NCI-H146 (cell line): ENCODE measurements at regions not wholly inside any gene's neighbourhood (a gene's known extent, or its start where the extent isn't known, plus 50 kb on each side); places are given as distances from the start of the nearest gene placed in this dataset.
A peak's percentile ranks its signal among the peaks of the same experiment; 100 is the strongest.
"Not testable (repeated sequence)": the region's sequence is repeated elsewhere in the genome, so short reads cannot be mapped to it uniquely, and the experiment has no call there.

Source experiments
- DNase-seq: peaks from one replicate; lab custom pipeline; 2025; lab: John Stamatoyannopoulos, UW

DNA sequence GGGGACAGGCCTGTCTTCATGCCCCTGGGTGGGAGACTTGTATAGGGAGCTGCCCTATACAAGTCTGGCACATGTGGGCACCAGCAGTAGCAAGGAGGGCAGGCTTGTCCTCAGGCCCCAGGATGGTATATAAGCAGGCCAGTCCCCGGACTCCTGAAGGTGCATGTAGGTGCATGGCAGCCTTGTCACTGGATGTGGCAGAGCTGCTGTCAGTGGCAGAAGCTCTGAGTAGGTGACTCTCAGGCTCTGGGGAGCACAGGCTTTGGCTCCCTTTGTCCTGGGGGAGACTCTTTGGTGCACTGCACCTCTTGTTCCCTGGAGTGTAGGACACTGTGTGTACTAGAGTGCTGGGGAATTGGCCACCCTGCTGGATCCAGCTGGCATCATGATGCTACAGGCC is 376.7 kb upstream of the DIPK2B start:
- no peak for DNase-seq

DNA sequence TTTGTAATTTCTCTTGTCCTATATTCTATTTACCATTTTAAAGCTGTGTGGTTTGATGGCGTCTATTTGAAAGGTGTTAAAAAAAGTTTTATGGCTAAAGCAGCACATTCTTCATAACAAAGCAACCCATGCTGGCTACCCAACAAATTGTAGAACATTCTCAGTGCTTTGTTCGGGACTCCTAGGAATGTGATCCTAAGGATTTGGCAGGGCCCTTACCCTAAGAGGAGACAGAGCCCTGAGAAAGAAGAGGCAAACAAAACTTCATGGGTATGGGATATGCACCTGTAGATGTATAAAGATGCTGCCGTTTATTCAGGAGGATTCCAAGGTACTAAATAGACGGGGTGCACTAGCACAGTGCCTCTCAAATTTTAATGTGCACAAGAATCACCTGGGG is 370.8 kb upstream of the DIPK2B start:
- no peak for DNase-seq

DNA sequence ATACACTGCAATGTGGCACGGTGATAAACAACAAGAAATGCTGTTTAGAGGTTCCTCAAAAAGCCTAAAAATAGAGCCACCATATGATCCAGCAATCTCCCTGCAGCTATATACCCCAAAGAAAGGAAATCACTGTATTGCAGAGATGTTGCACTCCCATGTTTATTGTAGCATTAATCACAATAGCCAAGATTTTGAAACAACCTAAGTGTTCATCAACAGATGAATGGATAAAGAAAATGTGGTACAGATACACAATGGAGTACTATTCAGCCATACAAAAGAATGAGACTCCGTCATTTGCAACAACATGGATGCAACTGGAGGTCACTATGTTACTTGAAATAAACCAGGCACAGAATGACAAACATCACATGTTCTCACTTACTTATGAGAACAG is 365.8 kb upstream of the DIPK2B start:
- DNase-seq = no peak

DNA sequence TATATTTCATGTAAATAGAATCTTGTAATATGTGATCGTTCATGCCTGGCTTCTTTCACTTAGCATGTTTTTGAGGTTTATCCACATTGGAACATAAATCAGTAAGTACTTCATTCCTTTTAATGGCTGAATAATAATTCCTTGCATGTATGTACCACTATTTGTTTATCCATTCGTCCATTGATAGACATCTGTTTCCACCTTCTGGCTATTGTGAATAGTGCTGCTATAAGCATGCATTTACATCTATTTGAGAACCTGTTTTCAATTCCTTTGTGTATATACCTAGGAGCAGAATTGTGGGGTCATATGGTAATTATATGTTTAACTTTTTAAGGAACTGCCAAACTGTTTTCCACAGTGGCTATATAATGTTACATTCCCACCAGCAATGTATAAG is 356.7 kb upstream of the DIPK2B start:
- DNase-seq = no peak

DNA sequence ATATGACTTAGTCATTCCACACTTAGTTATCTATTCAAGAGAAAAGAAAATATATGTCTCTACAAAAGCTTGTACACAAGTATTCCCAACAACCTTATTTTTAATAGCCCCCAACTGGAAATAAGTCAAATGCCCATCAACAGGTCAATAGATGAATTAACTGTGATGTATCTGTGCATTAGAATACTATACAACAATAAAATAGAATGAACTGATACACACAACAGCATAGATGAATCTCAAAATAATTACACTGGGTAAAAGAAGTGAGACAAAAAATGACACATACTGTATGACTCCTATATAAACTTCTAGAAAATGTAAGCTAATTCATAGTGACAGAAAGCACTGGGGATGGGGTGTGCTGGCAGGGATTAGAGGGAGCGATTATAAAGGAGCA is 354.1 kb upstream of the DIPK2B start:
- no peak for DNase-seq

DNA sequence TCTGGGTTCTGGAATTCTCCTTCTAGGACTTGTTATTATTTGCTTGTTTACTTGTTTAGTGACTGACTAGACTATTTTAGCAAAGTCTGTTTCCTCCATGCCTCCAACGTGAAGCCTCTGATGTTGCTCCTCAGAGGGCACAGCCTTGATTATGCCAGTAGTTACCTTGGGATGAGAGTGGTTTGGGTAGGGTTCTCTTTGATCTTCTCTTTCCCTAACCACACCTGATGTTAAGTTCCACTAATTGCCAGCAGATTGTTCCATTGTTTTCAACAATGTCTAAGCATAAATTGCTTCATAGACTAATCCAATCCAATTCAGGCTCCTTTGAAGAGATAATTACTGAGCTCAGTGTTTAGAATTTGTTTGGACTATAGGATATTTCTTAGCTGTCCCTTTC is 352.7 kb upstream of the DIPK2B start:
- DNase-seq = no peak

DNA sequence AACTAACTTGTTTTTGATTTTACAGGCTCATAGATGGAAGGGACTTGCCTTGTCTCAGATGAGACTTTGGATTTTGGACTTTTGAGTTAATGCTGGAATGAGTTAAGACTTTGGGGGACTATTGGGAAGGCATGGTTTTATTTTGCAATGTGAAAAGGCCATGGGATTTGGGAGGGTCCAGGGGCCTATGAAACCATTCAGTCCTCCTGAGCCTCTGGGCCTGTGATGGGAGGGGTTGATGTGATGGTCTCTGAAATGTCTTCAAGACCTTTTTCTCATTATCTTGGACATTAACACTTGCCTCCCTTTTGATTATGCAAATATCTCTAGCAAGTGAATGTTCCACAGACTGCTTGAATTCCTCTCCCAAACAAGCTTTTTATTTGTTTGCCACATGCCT is 346.0 kb upstream of the DIPK2B start:
- not testable (repeated sequence) for DNase-seq

DNA sequence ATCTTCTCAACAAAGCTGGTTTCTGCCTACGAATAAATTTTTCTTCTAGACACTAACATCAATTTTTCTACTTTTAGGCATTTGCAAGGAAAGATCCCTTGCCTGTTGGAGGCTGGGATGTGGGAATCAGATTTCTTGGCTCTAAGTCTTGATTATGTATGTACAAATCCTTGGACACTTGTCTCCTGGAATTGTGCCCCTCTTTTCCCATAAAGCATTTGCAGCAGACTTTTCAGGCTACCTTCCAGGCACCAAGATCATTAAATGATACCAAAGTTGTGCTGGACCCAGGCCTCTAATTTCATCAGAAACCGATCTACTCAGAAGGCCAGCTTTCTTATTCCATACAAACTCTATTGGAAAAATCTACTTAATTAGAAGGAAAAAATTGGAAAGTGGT is 339.5 kb upstream of the DIPK2B start:
- no peak for DNase-seq

DNA sequence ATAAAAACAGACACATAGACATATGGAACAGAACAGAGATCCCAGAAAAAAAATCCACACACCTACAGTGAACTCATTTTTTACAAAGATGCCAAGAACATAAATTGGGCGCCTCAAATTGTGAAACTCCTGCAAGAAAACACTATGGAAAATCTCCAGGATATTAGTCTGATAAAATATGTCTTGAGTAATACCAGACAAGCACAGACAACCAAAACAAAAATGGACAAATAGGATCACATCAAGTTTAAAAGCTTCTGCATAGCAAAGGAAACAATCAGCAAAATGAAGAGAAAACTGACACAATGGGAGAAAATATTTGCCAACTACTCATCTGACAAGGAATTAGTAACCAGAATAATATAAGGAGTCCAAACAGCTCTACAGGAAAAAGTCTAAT is 337.3 kb upstream of the DIPK2B start:
- DNase-seq = no peak

DNA sequence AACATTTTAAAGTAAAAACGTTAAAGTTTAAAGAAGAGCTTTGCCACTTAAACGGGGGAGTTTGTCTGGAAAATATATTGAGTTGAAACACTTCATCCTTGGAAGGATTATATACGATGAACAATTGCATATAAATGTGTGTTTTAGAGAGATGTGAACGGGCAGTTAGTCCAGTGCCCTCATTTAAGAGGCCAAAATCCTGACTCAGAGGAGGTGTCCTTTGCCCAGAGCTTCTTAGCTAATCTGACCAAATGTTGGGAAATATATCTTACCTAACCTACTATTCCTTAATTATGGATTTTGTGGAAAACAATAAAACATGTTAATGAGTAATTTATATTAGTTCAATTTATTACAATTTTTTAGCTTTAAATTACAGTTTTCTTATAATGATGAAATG is 327.2 kb upstream of the DIPK2B start:
- DNase-seq = no peak

DNA sequence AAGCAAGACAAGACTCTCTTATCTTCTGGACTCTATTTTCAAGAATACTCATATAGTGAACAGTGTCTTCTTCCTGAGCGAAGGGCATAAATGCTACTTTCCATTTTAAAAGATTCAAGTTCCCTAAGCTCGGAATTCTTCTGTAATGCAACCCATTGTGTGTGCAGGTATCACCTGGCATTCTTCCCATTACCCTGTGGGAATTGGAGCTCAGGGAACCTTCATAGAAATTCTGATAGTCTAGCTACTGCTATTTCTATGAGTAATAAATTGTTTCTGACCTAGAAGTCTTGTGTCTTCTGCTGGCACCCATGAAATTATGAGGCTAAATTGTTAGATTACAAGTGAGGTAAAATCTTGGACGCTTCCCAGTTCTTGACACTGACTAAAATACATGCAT is 324.1 kb upstream of the DIPK2B start:
- DNase-seq = no peak

DNA sequence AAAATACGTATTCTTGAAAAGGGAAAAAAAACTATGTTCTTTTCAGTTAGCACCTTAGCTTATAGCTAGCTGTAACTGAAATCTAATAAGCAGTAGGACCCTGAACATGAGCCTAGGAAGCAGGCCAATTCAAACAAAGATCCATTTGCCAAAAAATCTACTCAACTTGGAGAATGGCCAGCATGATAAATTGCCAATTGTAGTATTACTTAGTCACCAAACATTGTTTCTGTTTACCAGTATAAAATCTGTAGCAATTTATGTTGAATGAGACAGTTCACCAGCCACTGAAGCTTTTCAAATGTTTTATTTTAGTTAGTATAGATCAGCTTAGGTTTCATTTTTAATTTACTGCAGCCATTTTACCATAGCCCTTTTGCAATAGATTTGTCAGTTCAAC is 323.6 kb upstream of the DIPK2B start:
- DNase-seq = no peak

DNA sequence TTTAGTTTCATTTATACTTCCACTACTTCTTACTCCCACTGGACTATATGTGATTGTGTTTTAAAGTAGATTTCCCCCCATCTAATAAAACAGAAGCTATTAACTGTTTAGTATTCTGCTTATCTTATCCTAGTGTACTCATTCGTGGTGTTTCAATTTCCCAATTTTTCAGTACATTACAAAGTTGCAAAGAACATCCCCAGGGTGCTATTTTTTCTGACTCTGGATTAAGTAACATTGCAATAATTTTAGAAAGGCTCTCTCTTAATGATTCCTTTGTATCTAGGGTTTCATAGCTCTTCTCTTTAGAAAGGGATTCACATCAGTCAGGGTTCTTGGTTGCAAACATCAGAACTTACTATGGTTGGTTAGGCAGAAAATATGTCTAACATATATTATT is 317.9 kb upstream of the DIPK2B start:
- no peak for DNase-seq

DNA sequence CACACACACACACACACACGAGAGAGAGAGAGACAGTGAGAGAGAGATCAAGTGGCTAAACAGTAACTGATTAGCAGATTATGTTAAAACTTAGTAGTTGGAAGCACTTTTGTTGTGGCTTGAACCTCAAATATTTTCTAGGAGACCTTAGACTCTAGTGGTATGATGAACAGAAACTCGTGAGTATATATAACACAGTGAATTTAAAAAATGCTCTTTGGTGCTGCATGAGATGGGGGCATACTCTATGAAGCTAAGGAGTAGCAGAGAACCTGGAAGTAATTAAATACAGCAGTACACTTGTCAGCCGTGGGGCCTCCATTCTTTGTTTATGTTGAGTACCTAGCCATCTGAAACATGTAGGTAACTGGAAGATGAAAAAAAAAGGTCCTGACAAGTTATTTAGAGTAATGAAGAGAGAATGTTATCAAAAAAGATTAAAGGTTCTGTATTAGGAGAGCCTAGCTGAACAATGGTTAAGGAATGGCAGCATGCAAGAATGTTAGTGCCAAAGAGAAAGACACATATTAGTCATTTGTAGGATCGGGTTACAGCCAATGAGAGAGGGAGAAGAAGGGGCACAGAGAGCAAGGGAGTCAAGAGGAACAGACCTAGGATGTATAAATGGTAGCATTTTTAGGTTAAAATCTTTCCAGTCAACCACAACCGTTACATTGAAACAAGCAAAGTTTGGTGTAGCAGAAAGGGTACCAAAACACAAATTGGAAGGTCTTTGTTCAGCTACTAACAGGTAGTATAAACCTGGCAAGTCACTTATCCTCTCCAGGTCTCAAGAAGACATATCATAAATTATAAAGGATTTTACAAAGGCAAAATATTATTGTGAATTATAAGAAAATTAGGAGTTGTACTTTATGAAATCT is 316.7 kb upstream of the DIPK2B start:
- DNase-seq = no peak

DNA sequence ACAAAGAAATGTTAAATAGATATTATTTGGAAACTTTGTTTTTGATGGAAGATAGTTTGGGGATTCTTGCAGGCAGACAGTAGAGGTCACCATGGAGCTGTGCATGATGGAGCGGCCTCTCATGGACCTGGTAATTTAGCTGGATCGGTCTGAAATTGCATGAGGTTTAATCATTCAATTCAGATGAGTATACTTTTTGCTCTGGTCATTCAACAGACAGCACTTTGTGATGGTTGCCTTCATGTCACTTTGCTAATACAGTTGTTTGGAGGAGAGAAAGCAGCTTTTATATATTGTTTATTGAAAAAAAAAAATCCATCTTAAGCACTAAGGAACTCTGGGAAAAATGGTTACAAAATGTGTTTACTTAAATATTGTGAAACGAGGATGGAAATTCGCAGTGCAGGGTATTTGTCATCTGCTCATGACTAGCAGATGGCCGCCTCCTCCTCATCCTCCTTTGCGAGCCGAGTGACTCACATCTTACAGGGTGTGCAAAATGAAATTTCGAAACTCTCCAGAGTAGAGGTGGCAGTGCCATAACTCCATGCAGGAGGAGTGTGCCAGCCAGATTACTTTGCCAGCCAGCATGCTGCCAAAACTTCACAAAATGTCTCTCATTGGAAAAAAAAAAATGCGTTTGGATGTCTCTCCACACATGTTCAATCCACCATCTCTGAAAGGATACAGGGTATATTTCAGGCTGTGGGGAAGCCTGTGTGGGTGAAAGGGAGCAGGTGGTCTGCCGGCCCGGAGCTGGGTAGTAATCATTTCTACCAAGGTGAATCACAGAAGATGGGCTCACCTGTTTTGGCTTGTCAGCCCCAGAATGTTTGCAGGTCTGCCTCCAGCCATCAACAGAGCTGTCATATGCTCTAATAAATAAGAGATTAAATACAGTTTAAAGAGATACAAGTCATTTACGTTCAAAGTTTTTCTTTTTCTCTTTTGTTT is 314.9 kb upstream of the DIPK2B start:
- DNase-seq = peak; percentile 40

DNA sequence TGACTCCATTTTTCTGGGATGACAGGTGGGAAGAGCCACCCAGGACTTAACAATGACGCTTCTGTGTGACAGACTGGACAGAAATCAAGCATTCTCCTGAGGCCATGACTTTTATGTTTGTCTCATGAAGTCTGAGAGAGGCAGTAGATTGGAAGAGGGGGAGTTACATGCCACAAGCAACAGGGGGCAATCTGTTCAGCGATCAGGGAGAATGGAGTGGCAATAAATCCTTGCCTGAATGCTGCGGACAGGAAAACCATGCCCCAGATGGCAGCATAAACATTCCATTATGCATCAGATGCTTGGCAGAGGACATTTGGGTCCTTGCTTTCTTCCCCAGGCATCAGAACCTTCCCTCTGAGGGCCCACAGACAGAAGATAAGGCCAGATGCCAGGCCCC is 312.4 kb upstream of the DIPK2B start:
- no peak for DNase-seq

DNA sequence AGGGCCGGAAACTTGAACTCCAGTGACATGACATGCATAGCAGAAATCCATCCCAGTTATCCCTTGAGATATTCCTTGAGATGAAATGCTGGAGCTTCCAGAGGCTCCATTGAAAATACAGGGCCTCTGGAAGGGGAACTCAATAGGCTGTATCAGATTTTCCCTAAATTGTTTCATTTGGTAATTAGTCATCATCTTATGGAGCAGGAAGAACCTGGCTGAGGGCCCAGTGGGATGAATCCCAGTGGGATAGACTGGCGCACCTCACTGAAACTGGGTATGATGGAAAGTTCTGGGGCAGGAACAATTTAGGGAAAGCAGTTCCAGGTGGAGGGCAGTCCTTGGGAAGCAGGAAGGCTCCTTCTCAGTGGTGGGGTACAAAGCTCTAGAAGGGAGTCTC is 307.8 kb upstream of the DIPK2B start:
- no peak for DNase-seq

DNA sequence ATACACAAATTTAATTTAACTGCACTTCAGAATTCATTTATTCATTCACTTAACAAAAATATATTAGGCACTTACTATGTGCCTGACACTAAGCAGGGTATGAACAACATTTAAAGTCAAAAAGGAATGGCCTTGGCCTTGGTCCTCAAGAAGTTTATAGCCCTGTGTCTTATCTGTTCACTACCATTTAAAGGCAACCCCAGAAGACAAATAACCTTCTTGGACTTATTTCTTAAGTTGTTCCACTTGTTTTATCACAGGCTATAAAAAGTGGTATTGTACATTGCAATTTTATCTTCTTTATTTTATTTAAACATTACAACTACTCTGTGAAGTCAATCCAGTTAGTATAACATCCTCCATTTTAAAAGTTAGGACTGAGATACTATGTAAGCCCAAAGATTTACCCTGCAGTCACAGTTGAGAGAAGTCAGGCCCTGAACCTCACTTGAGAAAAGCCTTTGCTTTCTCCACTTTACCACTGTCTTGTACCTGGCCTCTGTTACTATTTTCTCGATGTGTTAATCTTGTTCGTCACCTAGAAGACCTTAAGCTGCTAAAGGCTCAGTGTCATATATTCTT is 305.6 kb upstream of the DIPK2B start:
- no peak for DNase-seq

DNA sequence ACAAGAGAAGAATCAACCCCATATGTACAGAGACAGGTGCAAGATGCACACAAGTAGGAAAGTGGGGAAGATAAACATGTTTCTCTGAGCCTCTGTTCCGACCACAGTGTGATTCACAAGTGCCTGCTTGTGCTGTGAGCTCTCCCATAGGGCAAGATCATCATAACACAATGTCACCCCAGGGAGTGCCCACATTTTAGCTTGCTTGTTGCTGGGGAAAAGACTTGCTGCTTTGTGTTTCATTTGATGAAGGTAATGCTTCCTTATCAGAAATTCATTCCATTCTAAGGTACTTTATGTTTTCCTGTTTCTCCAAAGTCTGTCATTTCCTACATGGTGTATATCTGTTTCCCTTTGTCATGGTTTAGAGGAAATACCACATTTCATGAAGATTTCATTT is 304.5 kb upstream of the DIPK2B start:
- no peak for DNase-seq

DNA sequence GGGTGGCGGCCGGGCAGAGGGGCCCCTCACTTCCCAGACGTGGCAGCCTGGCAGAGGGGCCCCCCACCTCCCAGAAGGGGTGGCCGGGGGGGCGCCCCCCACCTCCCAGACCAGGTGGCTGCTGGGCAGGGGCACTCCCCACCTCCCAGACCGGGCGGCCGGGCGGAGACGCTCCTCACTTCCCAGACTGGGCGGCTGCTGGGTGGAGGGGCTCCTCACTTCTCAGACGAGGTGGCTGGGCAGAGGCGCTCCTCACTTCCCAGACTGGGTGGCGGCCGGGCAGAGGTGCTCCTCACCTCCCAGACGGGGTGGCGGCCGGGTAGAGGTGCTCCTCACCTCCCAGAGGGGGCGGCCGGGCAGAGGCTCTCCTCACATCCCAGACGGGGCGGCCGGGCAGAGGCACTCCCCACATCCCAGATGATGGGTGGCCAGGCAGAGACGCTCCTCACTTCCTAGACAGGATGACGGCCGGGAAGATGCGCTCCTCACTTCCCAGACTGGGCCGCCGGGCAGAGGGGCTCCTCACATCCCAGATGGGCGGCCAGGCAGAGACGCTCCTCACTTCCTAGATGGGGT is 303.2 kb upstream of the DIPK2B start:
- DNase-seq = not testable (repeated sequence)

DNA sequence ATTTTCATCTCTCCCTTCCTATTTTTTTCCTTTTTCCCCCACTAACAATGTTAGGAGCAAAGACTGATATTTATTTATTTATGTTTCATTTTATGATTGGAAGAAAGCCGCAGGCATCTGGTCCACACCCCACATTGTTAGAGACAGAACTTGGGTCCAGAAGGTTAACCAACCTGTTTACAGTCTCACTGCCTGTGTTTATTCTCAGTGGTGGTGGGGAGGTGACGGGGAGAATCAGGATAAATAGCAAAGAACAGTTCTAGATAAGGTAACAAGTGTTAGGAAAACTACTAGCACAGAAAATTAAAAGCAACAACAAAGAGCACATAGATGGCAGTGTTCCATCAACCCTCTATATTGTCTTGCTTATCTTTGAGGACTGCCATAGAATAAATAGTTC is 301.7 kb upstream of the DIPK2B start:
- no peak for DNase-seq

DNA sequence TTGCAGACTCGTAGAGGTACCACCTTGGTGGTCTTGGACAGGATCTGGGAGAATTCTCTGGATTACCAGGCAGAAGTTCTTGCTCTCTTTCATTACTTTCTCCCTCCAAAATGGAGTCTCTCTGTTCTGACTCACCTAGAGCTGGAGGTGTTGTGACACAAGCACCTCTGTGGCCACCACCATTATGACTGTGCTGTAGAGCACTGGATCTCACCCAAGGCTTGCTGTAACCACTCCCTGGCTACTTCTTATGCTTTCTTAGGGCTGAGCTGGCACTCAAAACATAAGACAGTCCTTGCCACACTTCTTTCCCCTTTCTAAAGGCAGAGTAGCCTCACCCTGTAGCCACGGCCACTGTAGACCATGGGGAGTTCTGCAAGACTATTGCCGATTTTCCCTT is 296.6 kb upstream of the DIPK2B start:
- DNase-seq = no peak
